ENCODE measurements at regions not wholly inside any gene's neighbourhood (a gene's known extent, or its start where the extent isn't known, plus 50 kb on each side); places are given as distances from the start of the nearest gene placed in this dataset.

- DNase-seq: peak; percentile 75
Measured at GRCh38 chr1:95371666-95372282, 137.8 kb downstream of the RWDD3 start.

GRCh38 chr1:95375174-95375573 lies 141.2 kb downstream of the RWDD3 start:
- DNase-seq: no peak

GRCh38 chr1:95380909-95381308 lies 146.9 kb downstream of the RWDD3 start:
- DNase-seq: no peak

- no peak for DNase-seq
Measured at GRCh38 chr1:95382000-95382786, 148.2 kb downstream of the RWDD3 start.

GRCh38 chr1:95383111-95383510 lies 149.1 kb downstream of the RWDD3 start:
- no peak for DNase-seq

GRCh38 chr1:95384567-95384966 lies 150.6 kb downstream of the RWDD3 start:
- no peak for DNase-seq

- DNase-seq: no peak
Measured at GRCh38 chr1:95386371-95386770, 152.4 kb downstream of the RWDD3 start.

- no peak for DNase-seq
Measured at GRCh38 chr1:95386915-95387314, 152.9 kb downstream of the RWDD3 start.

GRCh38 chr1:95388031-95388430 lies 154.0 kb downstream of the RWDD3 start:
- DNase-seq: peak; percentile 70

- DNase-seq: no peak
Measured at GRCh38 chr1:95393434-95393833, 159.4 kb downstream of the RWDD3 start.

GRCh38 chr1:95396557-95396956 lies 162.5 kb downstream of the RWDD3 start:
- DNase-seq: no peak

GRCh38 chr1:95402780-95403179 lies 168.8 kb downstream of the RWDD3 start:
- DNase-seq: no peak

GRCh38 chr1:95406279-95406678 lies 172.3 kb downstream of the RWDD3 start:
- no peak for DNase-seq

- no peak for DNase-seq
Measured at GRCh38 chr1:95407131-95407885, 173.3 kb downstream of the RWDD3 start.

- DNase-seq: no peak
Measured at GRCh38 chr1:95407886-95408291, 173.9 kb downstream of the RWDD3 start.

GRCh38 chr1:95408507-95409136 lies 174.6 kb downstream of the RWDD3 start:
- no peak for DNase-seq

- DNase-seq: no peak
Measured at GRCh38 chr1:95409276-95409675, 175.3 kb downstream of the RWDD3 start.

GRCh38 chr1:95409901-95410300 lies 175.9 kb downstream of the RWDD3 start:
- DNase-seq: no peak

GRCh38 chr1:95415146-95415545 lies 181.1 kb downstream of the RWDD3 start:
- no peak for DNase-seq

GRCh38 chr1:95426772-95427171 lies 192.8 kb downstream of the RWDD3 start:
- DNase-seq: no peak

GRCh38 chr1:95427525-95427924 lies 193.5 kb downstream of the RWDD3 start:
- DNase-seq: no peak

GRCh38 chr1:95431235-95431634 lies 197.2 kb downstream of the RWDD3 start:
- DNase-seq: no peak

GRCh38 chr1:95435611-95436010 lies 201.6 kb downstream of the RWDD3 start:
- no peak for DNase-seq

All from NCI-H1436 treated with DMSO at 0.1 percent for 48 hours (cell line).